NOMO-1 treated with DMSO at 0.1 percent for 48 hours (cell line): ENCODE measurements at regions not wholly inside any gene's neighbourhood (a gene's known extent, or its start where the extent isn't known, plus 50 kb on each side); places are given as distances from the start of the nearest gene placed in this dataset.

Experiments
- DNase-seq: peaks from one replicate; lab custom pipeline; 2025; ENCODE audit not compliant: unreplicated experiment; lab: John Stamatoyannopoulos, UW

DNA sequence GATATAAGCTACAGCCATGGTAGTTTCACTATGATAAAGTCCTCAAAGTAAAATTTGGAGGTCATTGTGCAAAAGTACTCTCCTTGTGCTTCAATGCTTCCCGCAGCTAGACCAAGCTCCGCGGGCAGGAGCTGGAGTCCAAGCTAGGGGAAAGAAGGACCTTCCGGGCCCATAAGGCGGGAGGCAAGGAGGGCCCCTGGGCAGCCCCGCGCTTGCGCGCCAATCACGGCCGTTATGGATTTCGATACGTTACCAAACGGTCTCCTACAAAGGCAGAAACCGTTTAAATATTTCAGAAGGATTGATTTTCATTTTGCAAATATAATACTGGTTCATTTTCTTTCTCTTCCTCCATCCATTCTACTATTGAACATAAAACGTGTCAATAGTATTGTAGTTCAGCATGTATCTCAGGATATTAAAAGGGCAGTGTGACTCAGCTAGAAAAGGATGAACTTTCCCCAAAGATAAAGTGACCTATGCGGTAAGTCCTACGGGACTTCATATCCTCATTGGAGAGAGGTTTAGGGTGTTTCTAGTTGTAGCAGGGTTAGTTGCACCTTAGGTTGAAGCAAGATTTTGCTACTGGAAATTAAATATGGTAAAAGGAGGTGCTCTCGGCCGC, 128.0 kb downstream of the KIF20B start:
- DNase-seq: no peak

DNA sequence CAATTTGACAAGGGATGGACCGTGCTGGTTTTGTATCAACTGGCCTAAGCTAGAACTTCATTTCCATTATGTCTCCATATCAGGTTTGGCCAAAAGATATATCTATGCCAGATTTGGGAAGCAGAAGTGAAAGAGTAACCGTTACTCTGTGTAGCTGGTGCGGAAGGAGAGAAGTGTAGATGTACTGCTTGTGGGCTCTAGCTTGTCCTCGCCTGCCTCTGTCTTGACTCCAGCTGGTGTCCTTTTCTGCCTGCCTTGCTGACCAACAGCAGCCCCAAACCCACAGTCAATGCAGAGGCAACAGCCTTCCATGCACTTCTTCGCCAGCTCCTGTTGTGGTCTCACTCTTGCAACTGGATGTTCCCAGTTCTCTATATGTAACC, 128.5 kb downstream of the KIF20B start:
- peak; percentile 75 for DNase-seq

DNA sequence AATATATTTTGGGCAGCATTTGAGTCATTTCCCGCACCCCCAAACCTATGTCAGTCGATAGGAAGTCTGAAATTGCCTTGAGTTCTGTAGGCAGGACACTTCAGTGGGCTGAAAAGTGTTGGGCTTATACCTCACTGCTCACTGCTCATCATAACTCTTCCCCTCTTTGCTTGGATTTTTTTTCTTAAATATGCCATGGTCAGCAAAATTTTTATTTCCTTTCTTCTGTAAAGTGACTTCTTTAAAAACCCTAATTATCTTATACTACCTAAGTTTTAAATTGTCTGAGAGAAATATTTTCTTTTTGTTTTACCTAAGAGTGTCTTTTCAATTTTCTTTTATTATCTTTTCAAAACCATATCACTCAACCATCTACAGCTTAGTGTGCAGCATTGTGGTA, 129.2 kb downstream of the KIF20B start:
- DNase-seq: no peak

DNA sequence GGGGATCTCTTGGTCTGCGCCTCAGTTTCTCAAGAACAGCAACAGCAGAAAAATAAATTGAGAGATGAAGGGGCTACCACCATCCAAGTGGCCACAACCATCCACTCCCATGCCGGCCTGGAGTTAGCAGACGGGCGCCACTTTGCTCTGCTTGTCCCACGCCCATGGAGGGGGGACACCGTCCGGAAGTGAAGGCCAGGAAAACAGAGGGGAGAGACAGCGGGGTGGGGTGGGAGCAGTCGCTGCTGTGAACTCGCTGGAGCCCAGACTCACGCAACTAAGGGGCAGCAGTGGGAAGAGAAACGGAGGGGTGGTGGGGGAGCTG, 135.4 kb downstream of the KIF20B start:
- DNase-seq: no peak

DNA sequence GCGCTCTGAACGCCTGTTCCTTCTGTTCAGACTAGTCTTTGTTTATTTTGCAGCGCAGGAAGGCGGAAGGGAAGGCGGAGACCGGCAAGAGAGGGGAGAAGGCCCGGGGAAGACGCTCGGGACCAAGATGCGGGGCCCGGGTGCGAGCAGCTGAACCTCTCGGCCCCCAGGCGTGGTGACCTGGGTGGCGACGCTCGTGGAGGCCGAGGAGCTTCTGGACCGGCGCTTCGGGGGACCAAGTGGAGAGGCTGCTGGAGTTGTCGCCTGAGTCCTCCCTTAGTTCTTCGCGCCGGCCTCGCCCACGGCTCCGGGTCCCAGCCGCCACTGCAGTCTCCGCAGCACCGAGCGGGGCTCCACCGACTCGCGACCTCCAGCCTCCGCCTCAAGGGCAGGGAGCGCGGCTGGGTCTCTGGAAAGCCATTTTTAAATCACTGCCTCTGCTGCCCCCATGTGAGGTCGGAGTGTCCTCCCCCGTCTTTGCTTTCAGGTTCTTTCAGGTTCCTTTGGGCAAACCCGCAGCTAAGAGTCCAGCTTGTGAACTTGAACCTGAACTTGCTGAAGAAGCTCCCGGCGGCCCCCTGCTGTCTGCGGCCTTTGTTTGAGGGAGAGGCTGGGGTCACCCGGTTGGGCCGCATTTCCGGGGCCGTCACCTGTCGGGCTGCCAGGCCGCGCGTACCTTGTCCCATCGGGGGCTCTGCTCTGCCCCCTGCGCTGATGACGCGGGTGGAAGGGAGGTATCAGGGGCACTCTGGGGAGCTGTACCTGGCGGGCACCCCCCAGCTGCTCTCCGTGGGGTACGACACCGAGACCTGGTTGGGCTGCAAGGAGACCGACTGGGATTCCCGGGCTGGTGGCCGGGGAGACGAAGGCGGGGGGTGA, 136.0 kb downstream of the KIF20B start:
- peak; percentile 38 for DNase-seq

DNA sequence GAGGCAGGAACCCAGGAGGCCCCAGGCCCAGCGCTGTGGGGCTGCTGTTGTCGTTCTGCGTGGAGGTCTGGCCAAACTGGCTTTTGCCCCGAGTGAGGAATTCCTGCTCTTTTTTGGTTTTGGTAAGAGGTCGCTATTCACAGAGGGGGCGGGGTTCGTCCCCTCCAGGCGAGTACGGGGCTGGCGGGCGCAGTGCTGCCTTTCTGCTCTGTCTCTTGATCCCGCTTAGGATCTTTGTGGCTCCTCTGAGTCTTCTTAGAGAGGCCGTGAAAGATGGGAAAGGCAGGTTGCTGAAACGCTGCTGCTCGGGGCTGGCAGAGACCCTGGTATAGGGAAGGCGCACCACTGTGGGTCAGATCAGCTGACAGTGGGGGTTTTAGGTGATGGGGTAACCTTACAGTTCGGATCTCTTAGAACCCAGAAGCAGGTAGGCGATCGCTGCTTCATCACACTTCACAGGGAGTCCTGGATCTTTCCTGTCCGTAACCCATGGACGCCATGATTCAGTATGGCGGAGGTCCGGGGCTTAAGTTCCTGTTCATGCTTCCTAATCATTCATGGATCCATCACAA, 136.7 kb downstream of the KIF20B start:
- DNase-seq: no peak

DNA sequence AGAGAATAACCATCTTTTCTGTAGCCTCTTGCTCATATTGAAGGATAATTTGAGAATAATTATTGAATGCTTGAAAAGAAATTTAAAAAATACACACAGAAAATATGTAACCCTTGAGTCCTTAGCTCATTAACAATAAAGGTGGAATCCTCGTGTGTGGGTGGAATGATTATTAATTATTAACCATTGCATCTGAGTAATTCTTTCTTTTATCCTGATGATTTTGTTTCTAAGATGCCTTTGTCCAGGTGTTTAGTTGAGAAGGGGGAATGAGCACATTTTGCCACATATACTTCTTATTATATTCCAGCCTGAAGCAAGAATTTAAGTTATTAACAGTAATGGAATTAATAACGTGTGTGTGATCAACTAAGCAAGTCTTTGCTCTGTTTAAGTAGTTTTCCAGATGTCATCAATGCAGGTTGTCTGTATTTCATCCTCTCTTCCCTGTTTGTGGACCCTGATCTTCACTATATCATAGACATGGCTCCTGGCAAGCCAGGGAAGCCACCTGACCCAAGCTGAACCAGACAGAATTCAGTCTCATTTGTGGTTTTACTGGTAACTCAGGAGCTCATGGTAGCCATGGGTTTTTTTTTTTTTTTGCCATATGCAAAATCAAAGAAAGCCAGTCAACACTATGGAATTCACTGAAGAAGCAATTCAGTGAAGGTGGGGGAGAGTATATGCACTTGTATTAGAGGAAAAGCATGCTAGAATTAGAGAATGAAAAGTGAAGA, 144.3 kb downstream of the KIF20B start:
- DNase-seq: no peak

DNA sequence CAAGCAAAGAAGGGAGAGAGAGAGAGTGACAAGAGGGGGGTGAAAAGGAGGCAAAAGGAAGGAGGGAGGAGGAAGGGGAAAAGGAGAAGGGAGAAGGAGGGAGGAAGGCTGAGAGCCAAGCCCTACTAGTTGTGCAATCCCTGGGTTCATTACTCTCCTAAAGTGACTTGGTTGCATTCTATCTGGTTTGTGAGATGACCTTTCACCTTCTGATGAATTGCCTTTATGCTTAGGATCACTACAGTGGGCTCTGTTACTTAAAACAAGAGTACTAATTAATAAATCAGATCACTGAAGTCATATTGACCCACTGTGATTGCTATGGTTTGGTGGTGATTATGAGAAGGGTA, 144.9 kb downstream of the KIF20B start:
- DNase-seq: no peak

DNA sequence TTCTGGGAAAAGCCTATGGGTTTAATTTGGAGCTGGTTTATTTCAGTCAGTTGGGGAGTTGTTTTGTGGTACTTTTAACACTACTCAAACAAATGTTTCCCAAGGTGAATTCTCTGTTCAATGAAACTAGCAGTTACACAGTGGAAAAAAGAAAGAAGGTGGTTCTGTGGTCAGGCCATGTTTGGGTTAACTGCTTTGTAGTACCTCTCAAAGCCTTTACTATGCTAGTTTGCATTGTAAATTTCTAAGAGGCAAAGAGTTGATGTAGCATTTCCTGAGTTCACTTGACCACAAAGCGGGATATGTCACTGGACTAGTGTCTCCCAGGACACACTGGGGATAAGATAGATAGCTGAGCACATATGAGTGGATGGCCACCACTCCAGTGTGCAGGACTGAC, 145.4 kb downstream of the KIF20B start:
- no peak for DNase-seq

DNA sequence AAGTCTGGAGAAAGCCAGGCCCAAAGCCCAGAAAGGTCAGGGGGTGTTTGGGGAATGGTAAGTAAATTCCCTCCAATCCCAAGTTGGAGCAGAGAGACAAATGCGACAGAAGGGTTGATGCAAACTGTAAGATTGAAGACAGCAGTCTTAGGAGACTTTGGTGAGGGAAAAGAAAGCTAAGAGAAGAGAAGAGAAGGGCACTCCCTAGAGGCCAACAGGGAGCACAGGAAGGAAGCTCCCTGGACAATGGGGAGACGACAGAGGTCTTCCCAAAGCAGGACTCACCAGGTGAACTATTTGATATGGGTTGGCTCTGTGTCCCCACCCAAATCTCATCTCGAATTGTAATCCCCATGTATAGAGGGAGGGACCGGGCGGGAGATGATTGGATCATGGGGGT, 151.5 kb downstream of the KIF20B start:
- DNase-seq: no peak

DNA sequence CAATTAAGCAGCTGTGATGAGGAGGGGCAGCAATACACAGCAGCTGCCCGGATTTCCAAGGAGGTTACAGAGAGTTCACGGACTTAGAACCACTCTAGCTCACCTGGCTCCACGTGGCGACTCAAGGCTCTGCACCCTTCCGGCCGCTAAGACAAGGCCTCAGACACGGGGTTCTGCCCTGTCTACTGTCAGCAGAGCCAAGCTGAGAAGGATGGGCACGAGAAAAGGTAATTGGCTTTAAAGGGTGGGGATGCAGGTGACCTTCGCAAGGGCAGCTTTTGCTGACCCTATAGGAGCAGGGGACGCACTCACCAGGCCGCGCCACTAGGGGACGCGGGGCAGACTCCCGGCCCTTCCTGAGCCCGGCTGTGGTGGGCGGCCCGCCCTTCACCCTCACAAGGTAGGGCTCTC, 152.4 kb downstream of the KIF20B start:
- no peak for DNase-seq

DNA sequence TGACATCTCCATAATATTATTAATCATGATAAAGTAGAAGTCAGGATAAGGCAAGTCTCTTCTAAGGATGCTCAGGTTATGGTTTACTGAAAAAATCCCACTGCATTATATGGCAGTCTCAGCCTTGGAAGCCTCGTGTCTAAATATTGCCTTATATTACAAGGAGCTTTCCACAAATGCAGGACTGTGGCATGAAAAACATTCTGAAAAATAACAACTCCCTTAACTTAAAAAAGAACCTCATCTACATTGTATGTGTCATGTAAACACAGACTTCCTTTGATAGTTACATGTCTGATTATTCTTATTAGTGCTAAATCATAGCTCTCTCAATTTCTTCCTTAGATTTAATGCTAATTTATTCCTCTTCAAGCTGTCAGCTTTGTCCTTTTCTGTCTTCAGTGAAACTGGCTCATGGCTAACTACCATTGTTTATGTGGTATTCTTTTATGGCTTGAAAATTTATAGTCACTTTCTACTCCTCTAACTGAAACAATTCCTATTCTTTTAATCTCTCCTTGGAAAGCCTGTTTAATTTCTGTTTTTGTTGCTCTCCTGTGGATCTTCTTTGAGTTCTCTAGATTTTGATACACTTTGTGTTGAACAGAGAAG, 156.1 kb downstream of the KIF20B start:
- DNase-seq: no peak

DNA sequence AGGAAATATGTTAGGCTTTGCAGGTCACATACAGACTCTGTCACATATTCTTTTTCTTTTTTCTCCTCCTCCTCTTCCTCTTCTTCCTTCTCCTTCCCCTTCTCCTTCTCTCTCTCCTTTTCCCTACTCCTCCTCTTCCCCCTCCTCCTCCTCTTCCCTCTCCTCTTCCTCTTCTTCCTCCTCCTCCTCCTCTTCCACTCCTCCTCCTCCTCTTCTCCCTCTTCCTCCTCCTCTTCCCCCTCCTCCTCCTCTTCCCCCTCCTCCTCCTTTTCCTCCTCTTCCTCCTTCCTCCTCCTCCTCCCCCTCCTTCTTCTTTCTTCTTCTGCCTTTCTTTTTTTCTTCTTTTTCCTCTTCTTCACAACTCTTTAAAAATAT, 159.8 kb downstream of the KIF20B start:
- DNase-seq: no peak

DNA sequence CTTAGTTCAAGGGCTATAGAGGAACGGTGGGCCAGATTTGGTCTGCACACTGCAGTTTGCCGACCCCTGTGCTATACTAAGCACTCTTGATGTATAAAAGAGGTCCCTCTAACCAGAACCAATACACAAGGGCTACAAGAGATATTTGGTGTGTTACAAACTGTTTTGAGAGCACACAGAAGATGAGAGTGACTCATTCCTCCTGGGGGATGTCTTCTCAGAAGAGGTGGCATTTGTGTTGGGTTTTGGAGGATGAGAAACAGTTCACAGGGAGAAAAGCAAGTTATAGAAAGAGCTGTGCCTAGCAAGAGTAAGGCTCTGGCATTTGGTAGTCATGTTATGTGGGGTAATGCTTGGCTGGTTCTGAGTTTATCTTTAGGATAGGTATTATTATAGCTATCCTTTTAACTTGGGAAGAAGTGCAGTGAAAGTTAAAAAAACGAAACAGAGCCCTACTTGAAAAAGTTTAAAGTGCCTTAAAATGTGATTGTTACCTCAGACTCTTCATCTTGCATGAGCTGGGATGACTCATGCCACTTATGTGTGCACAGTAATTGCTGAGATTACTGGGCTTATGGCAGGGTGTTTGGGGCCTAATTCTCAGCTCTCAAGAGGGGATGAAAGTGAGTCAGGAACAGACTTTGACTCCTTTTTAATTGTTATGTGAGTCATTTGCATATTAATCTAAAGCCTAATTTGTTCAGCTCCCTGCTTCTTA, 160.4 kb downstream of the KIF20B start:
- peak; percentile 90 for DNase-seq

DNA sequence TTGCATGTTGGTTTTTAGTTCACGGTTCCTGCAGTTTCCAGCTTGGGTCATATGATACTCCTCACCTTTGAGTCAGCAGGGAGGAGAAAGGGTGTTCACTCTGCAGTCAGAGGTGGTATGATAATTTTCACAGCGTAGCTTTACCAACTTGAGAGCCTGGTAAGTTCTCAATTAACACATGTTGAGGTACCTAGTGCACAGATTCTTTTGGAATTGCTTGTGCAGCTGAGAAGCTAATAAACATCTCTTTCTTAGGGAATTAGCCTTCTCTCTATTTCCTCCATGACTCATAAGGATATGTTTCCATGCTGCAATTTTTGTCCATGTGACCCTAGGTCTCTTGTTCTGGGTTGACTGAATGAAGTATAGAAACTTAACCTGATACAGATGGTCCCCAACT, 166.6 kb downstream of the KIF20B start:
- no peak for DNase-seq

DNA sequence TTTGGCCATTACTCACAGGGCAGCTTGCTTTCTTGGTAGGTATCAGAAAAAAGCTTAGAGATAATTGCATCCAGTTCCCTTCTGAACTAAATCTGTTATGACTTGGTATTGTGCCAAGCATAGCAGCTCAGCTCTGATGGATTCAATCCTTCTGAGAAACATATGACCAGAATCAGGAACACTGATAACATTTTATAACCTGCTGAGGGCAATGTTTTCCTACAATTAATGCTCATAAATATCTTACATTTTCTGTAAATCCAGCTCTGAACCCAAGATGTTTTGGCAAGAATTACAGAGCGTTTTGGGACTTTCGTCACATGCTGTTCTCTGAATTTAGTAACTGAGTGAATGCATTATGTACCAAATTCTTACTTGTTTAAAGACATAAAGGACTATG, 167.8 kb downstream of the KIF20B start:
- no peak for DNase-seq

DNA sequence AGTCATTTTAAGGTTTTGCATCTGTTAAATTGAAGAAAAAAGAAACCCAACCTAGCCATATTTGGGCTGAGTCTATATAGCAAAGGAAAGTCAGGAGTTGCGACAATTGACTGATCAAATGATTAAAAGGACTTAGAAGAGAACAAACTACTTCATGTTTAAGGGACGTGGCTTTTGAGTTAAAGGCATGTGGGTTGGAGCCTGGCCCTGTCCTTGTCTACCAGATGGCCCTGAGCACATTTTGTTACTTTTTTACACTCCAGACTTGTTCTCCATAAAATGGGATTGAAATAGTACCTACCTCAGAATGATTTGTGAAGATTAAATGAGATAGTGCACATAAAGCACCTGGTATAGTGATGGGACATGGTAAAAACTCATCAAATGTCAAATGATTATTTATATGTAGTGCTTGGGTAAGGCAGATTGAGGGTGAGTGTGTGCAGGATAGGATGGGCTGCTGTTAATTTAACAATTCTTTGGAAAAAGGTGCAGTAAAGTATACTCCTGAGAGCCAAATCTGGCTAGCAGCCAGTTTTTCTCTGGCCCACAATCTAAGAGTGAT, 168.3 kb downstream of the KIF20B start:
- no peak for DNase-seq

DNA sequence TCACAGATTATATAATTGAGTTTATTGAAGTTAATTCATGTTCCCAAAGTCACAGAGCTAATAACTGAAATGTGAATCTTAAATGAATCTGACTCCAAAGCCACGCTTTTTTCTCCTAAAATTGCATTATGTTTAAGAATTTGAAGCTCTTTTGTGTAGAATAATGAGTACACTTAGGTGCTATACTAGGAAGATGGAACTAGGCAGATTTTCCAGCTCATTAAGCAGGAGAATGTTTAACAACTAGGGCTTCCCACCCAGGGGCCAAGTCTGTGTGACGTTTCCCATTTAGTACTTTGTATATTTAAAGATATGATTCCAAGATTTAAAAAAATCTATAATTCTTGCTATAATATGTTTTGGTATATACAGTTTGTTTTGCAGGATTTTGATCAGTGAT, 169.5 kb downstream of the KIF20B start:
- DNase-seq: no peak

DNA sequence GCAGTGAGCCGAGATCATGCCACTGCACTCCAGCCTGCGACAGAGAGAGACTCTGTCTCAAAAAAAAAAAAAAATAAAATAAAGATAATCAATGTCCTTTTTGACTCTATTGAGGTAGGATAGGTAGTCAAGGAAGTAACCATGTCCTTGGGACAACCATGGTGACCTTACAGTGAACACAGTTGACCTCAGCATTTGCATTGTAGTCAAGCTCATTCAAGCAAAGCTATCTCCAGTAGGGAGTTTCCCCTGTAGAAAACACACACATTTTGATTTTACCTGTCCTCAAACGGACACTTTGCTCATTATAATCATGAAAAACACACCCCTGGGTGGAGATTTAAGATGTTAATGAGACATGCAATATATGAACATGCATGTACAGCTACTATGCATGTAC, 171.7 kb downstream of the KIF20B start:
- no peak for DNase-seq

DNA sequence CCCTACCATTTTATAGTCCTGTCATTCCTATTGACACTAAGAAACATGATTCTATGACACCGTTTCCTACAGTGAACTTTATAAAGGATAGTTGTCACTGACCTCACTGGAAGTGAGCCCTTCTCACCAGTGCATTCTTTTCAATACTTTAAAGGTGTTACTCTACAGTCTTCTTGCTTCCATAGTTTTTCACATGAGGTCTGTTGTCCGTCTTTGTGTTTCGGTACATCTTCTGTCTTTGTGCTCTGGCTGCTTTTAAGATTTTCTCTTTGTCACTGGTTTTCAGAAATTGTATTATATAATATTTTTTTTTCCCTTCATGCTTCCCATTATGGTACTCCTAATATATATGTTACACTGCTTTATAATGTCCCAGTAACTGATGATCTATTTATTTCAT, 174.2 kb downstream of the KIF20B start:
- no peak for DNase-seq

DNA sequence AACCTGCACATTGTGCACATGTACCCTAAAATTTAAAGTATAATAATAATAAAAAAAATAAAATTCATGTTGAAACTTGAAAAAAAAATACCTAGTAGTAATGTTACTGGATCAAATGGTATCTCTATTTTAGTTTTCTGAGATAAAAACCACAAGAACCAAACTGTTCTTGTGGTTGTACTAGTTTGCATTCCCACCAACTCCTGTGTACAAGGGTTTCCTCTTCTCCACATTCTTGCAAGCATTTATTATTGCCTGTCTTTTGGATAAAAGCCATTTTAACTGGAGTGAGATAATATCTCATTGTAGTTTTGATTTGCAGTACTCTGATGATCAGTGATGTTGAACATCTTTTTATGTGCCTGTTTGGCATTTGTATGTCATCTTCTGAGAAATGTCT, 177.7 kb downstream of the KIF20B start:
- DNase-seq: no peak
